OCI-M1 (cell line): ENCODE measurements at regions not wholly inside any gene's neighbourhood (a gene's known extent, or its start where the extent isn't known, plus 50 kb on each side); places are given as distances from the start of the nearest gene placed in this dataset.
"Not testable (repeated sequence)": the region's sequence is repeated elsewhere in the genome, so short reads cannot be mapped to it uniquely, and the experiment has no call there.

ENCODE experiments used
- DNase-seq: peaks from one replicate; lab custom pipeline; 2025; lab: John Stamatoyannopoulos, UW

- DNase-seq = no peak
Measured at GRCh38 chr5:58016877-58017276, 443.0 kb downstream of the PLK2 start.

GRCh38 chr5:58016358-58016757 lies 443.5 kb downstream of the PLK2 start:
- DNase-seq = no peak

- no peak for DNase-seq
Measured at GRCh38 chr5:58015175-58015574, 444.7 kb downstream of the PLK2 start.

- peak; percentile 90 for DNase-seq
Measured at GRCh38 chr5:58013542-58014258, 446.2 kb downstream of the PLK2 start.

- DNase-seq = no peak
Measured at GRCh38 chr5:58012801-58013315, 447.0 kb downstream of the PLK2 start.

GRCh38 chr5:58012102-58012501 lies 447.8 kb downstream of the PLK2 start:
- no peak for DNase-seq

- DNase-seq = no peak
Measured at GRCh38 chr5:58011301-58011700, 448.6 kb downstream of the PLK2 start.

GRCh38 chr5:58009754-58010153 lies 450.1 kb downstream of the PLK2 start:
- DNase-seq = no peak

- no peak for DNase-seq
Measured at GRCh38 chr5:58002323-58002722, 457.6 kb downstream of the PLK2 start.

- no peak for DNase-seq
Measured at GRCh38 chr5:57993866-57994265, 466.0 kb downstream of the PLK2 start.

GRCh38 chr5:57989378-57989777 lies 470.5 kb downstream of the PLK2 start:
- DNase-seq = no peak

- no peak for DNase-seq
Measured at GRCh38 chr5:57988813-57989212, 471.1 kb downstream of the PLK2 start.

GRCh38 chr5:57987552-57987951 lies 472.3 kb downstream of the PLK2 start:
- DNase-seq = no peak

- DNase-seq = peak; percentile 6
Measured at GRCh38 chr5:57986761-57987341, 473.0 kb downstream of the PLK2 start.

- DNase-seq = no peak
Measured at GRCh38 chr5:57983426-57983825, 476.5 kb downstream of the PLK2 start.

- no peak for DNase-seq
Measured at GRCh38 chr5:57979671-57980070, 480.2 kb downstream of the PLK2 start.

- no peak for DNase-seq
Measured at GRCh38 chr5:57976506-57976905, 483.4 kb downstream of the PLK2 start.

GRCh38 chr5:57972099-57972498 lies 487.8 kb downstream of the PLK2 start:
- DNase-seq = not testable (repeated sequence)

- DNase-seq = no peak
Measured at GRCh38 chr5:57960569-57960968, 478.0 kb upstream of the ACTBL2 start.

- DNase-seq = peak; percentile 33
Measured at GRCh38 chr5:57956636-57957035, 474.0 kb upstream of the ACTBL2 start.

- DNase-seq = peak; percentile 41
Measured at GRCh38 chr5:57955511-57955910, 472.9 kb upstream of the ACTBL2 start.

- peak; percentile 77 for DNase-seq
Measured at GRCh38 chr5:57953792-57954191, 471.2 kb upstream of the ACTBL2 start.

- no peak for DNase-seq
Measured at GRCh38 chr5:57950616-57951228, 468.1 kb upstream of the ACTBL2 start.
